A673 (cell line): ENCODE measurements at regions not wholly inside any gene's neighbourhood (a gene's known extent, or its start where the extent isn't known, plus 50 kb on each side); places are given as distances from the start of the nearest gene placed in this dataset.

Source experiments
- BruUV-seq: library from RNA; stranded (reverse); fragments of 400-500 nt; replicated peaks from 2 replicates; lab custom pipeline; 2021; lab: Mats Ljungman, UMichigan
- CTCF ChIA-PET: fragments of 300-600 bp; sonication (Branson Sonifier 250); formaldehyde crosslinking; loops from one replicate; lab custom pipeline; 2022; ENCODE audit warnings: antibody characterized with exemption; lab: Charles Lee
- POLR2A ChIA-PET: fragments of 300-600 bp; sonication (Branson Sonifier 250); formaldehyde crosslinking; loops from one replicate; lab custom pipeline; 2022; ENCODE audit warnings: antibody characterized with exemption; ENCODE audit not compliant: low non-redundant PET; lab: Charles Lee
- DNase-seq: peaks from one replicate; pipeline ENCODE4 v3.0.0-alpha.2; 2015; ENCODE audit warnings: low spot score
- H3K27ac ChIP-seq: fragments of 200-600 bp; sonication (generic); 2 replicates; pipeline ENCODE4 v1.5.1; 2016; ENCODE audit warnings: mixed run types, low read depth, mild to moderate bottlenecking, mixed read lengths, antibody characterized with exemption, low read length; ENCODE audit not compliant: poor library complexity, severe bottlenecking
- H3K27me3 ChIP-seq: fragments of 200-600 bp; sonication (generic); replicated peaks from 2 replicates; pipeline ENCODE4 v1.6.1; 2017; ENCODE audit warnings: mixed run types, low read depth, mild to moderate bottlenecking, mixed read lengths, antibody characterized with exemption, low read length; ENCODE audit not compliant: insufficient read depth, poor library complexity
- H3K36me3 ChIP-seq: fragments of 200-600 bp; sonication (generic); 2 replicates; pipeline ENCODE4 v1.6.1; 2016; ENCODE audit warnings: mixed run types, mild to moderate bottlenecking, mixed read lengths, antibody characterized with exemption, low read length; ENCODE audit not compliant: insufficient read depth, poor library complexity, severe bottlenecking
- H3K4me1 ChIP-seq: fragments of 200-600 bp; sonication (generic); 2 replicates; pipeline ENCODE4 v1.6.1; 2017; ENCODE audit warnings: mixed run types, mild to moderate bottlenecking, mixed read lengths, antibody characterized with exemption, low read length; ENCODE audit not compliant: insufficient read depth, poor library complexity, severe bottlenecking
- H3K4me3 ChIP-seq: fragments of 200-600 bp; sonication (generic); 2 replicates; pipeline ENCODE4 v1.5.1; 2016; ENCODE audit warnings: low read depth, mixed run types, mild to moderate bottlenecking, mixed read lengths, low read length; ENCODE audit not compliant: poor library complexity, severe bottlenecking
- H3K9me3 ChIP-seq: fragments of 200-600 bp; sonication (generic); 2 replicates; pipeline ENCODE4 v1.6.1; 2016; ENCODE audit warnings: mixed run types, low read depth, mild to moderate bottlenecking, mixed read lengths, antibody characterized with exemption, low read length; ENCODE audit not compliant: poor library complexity, severe bottlenecking
- CTCF ChIP-seq: fragments of 300-800, 200-600 bp; sonication (generic); conservative IDR thresholded peaks from 2 replicates; pipeline ENCODE4 v1.5.1; 2017; ENCODE audit warnings: low read depth, mild to moderate bottlenecking, antibody characterized with exemption, low read length, moderate library complexity, mixed read lengths
- EZH2 ChIP-seq: fragments of 200-600 bp; sonication (generic); IDR thresholded peaks from 2 replicates; pipeline ENCODE4 v1.6.1; 2017; ENCODE audit warnings: borderline replicate concordance, low read depth, mild to moderate bottlenecking, mixed read lengths, antibody characterized with exemption, low read length; ENCODE audit not compliant: poor library complexity, severe bottlenecking
- intact Hi-C: fragments of 100-400 bp; cut with micrococcal nuclease; formaldehyde crosslinking; loops from one replicate; pipeline ENCODE4 v1.10.0; 2022; ENCODE audit not compliant: unreplicated experiment

- H3K4me3 ChIP-seq: no peak overlapping the region
- H3K27me3 ChIP-seq: no peaks in the 10 kb centered on the region
- BruUV-seq: no TSS peak
- H3K36me3 ChIP-seq: no peaks in the 10 kb centered on the region
- ChIA-PET POLR2A (no interaction called here), CTCF (no interaction called here)
- no peak for TF ChIP-seq CTCF
- no peak for TF ChIP-seq EZH2
- no peak for DNase-seq
- no peaks in the 10 kb centered on the region for H3K9me3 ChIP-seq
- H3K4me1 ChIP-seq: no peaks in the 10 kb centered on the region
- H3K27ac ChIP-seq: no peak overlapping the region
- intact Hi-C loops: no loop called here
These were observed 369.6 kb upstream of the RGMA start for GRCh38 chr15:93458597-93458996.

- CTCF ChIA-PET: no interaction called here
- no peaks in the 10 kb centered on the region for H3K36me3 ChIP-seq
- TF ChIP-seq CTCF: no peak
- TF ChIP-seq EZH2: no peak
- H3K27me3 ChIP-seq: no peaks in the 10 kb centered on the region
- no peak overlapping the region for H3K4me3 ChIP-seq
- intact Hi-C loops: no loop called here
- POLR2A ChIA-PET: no interaction called here
- H3K27ac ChIP-seq: no peak overlapping the region
- H3K4me1 ChIP-seq: no peaks in the 10 kb centered on the region
- no peak for DNase-seq
- BruUV-seq: no TSS peak
- H3K9me3 ChIP-seq: no peaks in the 10 kb centered on the region
These were observed 365.8 kb upstream of the RGMA start for GRCh38 chr15:93454788-93455187.

DNA sequence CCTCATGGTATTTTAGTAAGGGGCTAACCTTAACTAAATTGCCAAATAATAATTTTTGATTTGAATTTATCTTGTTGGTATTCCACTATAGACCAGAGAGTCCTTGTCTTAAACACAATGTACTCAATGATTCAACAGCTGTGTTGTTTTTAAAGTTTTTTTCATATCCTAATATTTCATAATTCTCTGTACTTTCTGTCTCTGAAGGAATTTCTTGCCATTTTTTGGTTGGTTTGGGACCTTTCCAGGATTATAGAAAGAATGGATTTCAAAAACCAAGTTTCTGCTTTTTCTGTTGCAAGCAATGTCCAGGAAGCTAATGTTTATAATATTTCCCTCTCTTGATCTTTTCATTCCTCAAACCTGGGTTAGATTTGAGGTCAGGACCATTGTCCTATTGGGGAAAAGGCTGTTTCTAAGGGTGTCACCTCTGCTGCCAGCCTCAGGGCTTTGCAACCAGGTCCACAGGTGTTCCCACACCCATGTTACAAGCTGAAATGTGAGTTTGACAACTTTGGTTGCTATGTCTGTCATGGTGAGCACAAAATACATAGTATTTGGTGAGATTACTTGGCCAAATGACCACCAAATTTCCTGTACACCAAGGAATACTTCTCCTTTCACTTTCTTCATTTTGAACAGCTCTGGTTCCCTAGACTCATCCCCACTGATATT lies 363.7 kb upstream of the RGMA start:
- Histone ChIP-seq H3K27me3 (no peaks in the 10 kb centered on the region), H3K4me3 (no peak overlapping the region), H3K4me1 (no peaks in the 10 kb centered on the region), H3K36me3 (no peaks in the 10 kb centered on the region), H3K27ac (no peak overlapping the region), H3K9me3 (no peaks in the 10 kb centered on the region)
- TF ChIP-seq CTCF (no peak), EZH2 (no peak)
- BruUV-seq: no TSS peak
- ChIA-PET CTCF (no interaction called here), POLR2A (no interaction called here)
- DNase-seq: no peak
- intact Hi-C loops: no loop called here
